GM18502 (cell line): ENCODE measurements at regions not wholly inside any gene's neighbourhood (a gene's known extent, or its start where the extent isn't known, plus 50 kb on each side); places are given as distances from the start of the nearest gene placed in this dataset.

Experiments
- ATAC-seq: cut with Tn5 transposase; IDR thresholded peaks from one replicate; pipeline ENCODE4 v1.9.1; 2021; ENCODE audit warnings: mild to moderate bottlenecking; ENCODE audit not compliant: unreplicated experiment, poor library complexity

- ATAC-seq: no peak
These were observed 458.1 kb downstream of the SOX9 start for GRCh38 chr17:72578817-72579470.

GRCh38 chr17:72579990-72580320, 459.1 kb downstream of the SOX9 start:
- no peak for ATAC-seq

DNA sequence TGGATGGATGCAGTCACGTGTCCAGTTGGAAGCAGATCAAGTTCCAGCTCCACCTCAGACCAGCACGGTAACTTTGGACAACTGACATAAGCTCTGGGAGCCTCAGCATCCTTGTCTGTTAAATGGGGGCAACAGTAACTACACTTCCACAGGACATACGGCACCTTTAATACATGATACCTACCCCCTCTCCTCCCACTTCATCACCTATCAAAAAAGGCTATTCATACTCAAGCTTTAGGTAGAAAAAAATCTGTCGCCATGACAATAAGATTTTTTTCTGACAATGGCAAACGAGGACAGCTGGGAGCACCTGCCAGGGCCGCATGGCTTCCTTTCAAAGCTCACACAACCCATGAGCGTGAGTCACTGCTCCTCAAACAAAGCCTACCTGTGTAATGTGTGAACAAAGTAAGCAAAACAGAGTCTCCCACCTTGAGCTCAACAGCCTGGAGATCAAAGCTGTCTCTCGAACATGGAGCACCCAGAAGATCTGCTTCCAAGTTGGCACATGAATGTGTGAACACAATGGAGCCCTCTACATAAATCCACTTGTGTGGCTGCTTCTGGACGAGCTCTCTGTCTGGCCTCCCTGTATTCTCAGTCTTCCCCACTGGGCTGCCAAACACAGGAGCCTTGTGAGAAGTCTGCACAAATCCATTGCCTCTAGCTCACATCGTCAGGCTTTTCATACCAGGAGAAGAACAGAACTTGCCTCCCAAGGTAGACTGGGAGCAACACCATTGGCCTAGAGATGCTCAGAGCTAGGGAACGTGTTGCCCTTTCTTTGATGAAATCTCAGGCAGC, 459.7 kb downstream of the SOX9 start:
- ATAC-seq: no peak

GRCh38 chr17:72587156-72587555, 466.3 kb downstream of the SOX9 start:
- ATAC-seq: no peak

- no peak for ATAC-seq
These were observed 467.1 kb downstream of the SOX9 start for GRCh38 chr17:72587773-72588511.

DNA sequence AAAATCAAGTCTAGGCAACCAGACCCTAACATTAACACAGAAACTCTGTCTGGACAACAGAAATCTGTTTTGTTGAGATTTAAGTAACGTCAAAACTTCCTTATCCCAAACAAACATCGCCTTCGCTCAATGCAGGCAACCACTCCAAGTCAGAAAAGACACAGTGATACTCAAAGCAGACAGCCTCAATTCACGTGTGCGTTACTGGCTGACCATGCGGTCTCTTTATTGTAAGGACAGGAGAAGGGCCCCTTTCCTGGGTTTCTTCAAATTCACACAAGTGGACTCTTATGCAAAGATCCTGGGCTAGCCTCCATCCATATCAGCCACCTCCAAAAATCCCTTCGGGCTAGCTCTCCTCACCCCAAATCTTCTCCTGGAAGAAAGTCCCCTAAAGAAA, 467.7 kb downstream of the SOX9 start:
- no peak for ATAC-seq

GRCh38 chr17:72588961-72589360, 468.1 kb downstream of the SOX9 start:
- ATAC-seq: no peak

- ATAC-seq: no peak
These were observed 469.6 kb downstream of the SOX9 start for GRCh38 chr17:72590382-72590781.

- no peak for ATAC-seq
These were observed 470.1 kb downstream of the SOX9 start for GRCh38 chr17:72590882-72591281.

- ATAC-seq: no peak
These were observed 470.7 kb downstream of the SOX9 start for GRCh38 chr17:72591289-72592241.

DNA sequence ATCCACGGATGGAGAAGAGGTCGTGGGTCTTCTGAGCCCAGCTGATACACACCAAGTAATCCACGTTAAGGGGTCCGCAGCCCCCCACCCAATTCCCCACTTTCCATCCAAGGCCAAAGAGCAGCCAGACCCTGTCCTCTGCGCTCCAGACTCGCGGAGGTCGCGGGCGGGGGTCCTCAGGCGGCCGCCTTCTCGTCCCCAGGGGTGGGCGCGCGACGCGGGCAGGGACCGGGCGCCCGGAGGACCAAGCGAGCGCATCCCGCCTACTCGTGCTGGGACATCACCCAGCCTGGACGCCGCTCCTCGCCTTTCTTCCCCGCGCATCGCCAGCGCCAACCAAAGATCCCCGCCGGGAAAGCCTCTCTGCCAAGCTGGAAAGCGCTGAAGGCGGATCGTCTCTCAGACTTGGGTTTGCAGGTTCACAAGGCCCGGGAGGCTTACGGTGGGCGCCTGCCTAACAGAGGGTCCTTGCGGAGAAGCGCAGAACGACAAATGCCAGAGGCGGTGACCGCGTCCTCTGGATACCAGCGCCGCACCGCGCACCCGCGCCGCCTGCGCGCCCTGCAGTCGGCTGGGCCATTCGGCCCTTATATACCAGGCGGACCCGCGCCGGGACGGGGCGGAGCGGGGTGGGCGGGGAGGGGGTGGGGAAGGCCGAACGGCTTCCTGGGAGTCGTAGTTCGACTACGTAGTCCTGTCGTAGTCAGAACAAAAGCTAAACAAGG, 471.6 kb downstream of the SOX9 start:
- peak; percentile 70 for ATAC-seq

- ATAC-seq: no peak
These were observed 472.1 kb downstream of the SOX9 start for GRCh38 chr17:72592967-72593325.

GRCh38 chr17:72594248-72594647, 473.4 kb downstream of the SOX9 start:
- ATAC-seq: no peak
